OCI-LY1 (cell line): ENCODE measurements at regions not wholly inside any gene's neighbourhood (a gene's known extent, or its start where the extent isn't known, plus 50 kb on each side); places are given as distances from the start of the nearest gene placed in this dataset.

Experiments
- EZH2 ChIP-seq: fragments of 200-600 bp; sonication (generic), shearing (Covaris generic); IDR thresholded peaks from 2 replicates; pipeline ENCODE4 v1.8.0; 2017; ENCODE audit warnings: borderline replicate concordance, mixed run types, mild to moderate bottlenecking, antibody characterized with exemption, low read length, moderate library complexity, mixed read lengths
- TF ChIP-seq, protein P1 (sequence below): fragments of 200-600 bp; sonication (generic), shearing (Covaris generic); IDR thresholded peaks from 2 replicates; pipeline ENCODE4 v1.5.1; 2017; ENCODE audit warnings: mild to moderate bottlenecking, antibody characterized with exemption, low read length, moderate library complexity, mixed read lengths

DNA sequence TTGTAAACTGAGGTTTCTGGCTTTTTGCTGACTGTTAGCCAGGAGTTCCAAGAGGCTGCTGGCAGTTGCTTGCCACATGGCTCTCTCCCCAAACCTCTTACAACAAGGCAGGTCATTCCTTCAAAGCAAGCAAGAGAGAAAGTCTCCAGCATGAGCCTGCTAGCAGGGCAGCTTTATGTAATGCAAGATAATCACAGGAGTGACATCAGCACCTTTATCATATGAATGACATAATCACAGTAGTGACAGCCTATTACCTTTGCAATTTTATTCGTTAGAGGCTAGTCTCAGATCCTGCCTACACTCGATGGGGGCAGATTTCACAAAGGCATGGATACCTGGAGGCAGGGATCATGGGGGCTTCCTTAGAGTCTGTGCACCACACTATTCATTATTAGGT is 79.5 kb upstream of the KCNJ16 start:
- TF ChIP-seq, protein P1, sequence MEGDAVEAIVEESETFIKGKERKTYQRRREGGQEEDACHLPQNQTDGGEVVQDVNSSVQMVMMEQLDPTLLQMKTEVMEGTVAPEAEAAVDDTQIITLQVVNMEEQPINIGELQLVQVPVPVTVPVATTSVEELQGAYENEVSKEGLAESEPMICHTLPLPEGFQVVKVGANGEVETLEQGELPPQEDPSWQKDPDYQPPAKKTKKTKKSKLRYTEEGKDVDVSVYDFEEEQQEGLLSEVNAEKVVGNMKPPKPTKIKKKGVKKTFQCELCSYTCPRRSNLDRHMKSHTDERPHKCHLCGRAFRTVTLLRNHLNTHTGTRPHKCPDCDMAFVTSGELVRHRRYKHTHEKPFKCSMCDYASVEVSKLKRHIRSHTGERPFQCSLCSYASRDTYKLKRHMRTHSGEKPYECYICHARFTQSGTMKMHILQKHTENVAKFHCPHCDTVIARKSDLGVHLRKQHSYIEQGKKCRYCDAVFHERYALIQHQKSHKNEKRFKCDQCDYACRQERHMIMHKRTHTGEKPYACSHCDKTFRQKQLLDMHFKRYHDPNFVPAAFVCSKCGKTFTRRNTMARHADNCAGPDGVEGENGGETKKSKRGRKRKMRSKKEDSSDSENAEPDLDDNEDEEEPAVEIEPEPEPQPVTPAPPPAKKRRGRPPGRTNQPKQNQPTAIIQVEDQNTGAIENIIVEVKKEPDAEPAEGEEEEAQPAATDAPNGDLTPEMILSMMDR: no peak
- TF ChIP-seq EZH2: no peak
